ENCODE measurements at regions not wholly inside any gene's neighbourhood (a gene's known extent, or its start where the extent isn't known, plus 50 kb on each side); places are given as distances from the start of the nearest gene placed in this dataset.

- no peak for TF ChIP-seq RAD21 (IDR thresholded peaks at IDR 0.05)
- TF ChIP-seq CTCF (IDR thresholded peaks at IDR 0.05; ENCODE audit: low read depth, low read length, missing input control): no peak
- TF ChIP-seq REST (IDR thresholded peaks at IDR 0.05): no peak
- TF ChIP-seq RXRA (IDR thresholded peaks at IDR 0.05): no peak
- no peak for TF ChIP-seq FOXA2 (IDR thresholded peaks at IDR 0.05)
- no peak for TF ChIP-seq FOXA1 (IDR thresholded peaks at IDR 0.05)
- TF ChIP-seq YY1 (IDR thresholded peaks at IDR 0.05): no peak
- TF ChIP-seq TAF1 (conservative IDR thresholded peaks at IDR 0.05): no peak
- no peak for TF ChIP-seq JUND (IDR thresholded peaks at IDR 0.05)
Observed at GRCh38 chr2:181185421-181185820, 205.0 kb downstream of the UBE2E3 start.
